Mononuclear cell (primary cell): ENCODE measurements at regions not wholly inside any gene's neighbourhood (a gene's known extent, or its start where the extent isn't known, plus 50 kb on each side); places are given as distances from the start of the nearest gene placed in this dataset.
"Not testable (repeated sequence)": the region's sequence is repeated elsewhere in the genome, so short reads cannot be mapped to it uniquely, and the experiment has no call there.

Experiments
- H3K27me3 ChIP-seq: 2 replicates; pipeline ENCODE4 v1.6.0; 2011; ENCODE audit warnings: low read length, control low read depth; ENCODE audit not compliant: insufficient read depth
- H3K4me1 ChIP-seq: 2 replicates; pipeline ENCODE4 v1.5.1; 2011; ENCODE audit warnings: mild to moderate bottlenecking, low read length, control low read depth; ENCODE audit not compliant: insufficient read depth
- H3K4me3 ChIP-seq: 2 replicates; pipeline ENCODE4 v1.5.1; 2011; ENCODE audit warnings: mild to moderate bottlenecking, low read length, moderate library complexity
- H3K9me3 ChIP-seq: 2 replicates; pipeline ENCODE4 v1.5.1; 2011; ENCODE audit warnings: low read depth, mild to moderate bottlenecking, control low read depth, low read length

DNA sequence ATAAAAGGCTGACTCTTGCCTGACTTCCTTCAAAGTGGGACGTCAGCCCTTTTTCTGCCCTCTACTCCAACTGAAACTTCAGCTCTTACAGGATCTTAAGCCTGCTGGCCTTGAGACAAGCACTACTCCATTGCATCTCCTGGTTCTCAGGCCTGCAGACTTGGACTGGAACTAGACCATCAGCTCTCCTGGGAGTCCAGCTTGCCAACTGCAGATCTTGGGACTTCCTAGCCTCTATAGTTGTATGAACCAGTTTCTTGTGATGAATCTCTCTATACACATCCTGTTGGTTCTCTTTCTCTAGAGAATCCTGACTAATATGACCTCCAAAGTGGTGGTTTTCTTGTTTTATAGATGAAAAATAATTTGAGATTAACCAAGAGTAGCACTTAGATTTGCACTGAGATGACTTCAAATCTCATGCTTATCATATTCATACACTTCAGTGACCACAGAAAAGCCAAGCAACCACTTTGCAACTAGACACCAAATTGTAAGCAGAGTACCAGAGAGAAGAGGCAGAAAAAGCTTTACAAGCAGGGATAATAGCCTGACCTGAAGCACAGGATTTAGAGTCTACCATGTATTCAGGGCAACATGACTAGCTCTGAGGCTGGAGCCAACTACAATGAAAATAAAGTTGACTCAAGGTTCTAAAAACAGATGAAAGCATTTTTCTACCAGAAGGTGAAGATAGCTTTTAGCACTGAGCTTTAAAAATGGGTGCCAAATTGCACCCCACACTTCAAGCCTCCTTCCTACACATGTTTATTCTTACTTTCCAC is 661.3 kb upstream of the USP24 start:
- H3K4me3 ChIP-seq = no peak overlapping the region
- H3K4me1 ChIP-seq = no peaks in the 10 kb centered on the region
- H3K9me3 ChIP-seq = no peaks in the 10 kb centered on the region
- no peaks in the 10 kb centered on the region for H3K27me3 ChIP-seq

DNA sequence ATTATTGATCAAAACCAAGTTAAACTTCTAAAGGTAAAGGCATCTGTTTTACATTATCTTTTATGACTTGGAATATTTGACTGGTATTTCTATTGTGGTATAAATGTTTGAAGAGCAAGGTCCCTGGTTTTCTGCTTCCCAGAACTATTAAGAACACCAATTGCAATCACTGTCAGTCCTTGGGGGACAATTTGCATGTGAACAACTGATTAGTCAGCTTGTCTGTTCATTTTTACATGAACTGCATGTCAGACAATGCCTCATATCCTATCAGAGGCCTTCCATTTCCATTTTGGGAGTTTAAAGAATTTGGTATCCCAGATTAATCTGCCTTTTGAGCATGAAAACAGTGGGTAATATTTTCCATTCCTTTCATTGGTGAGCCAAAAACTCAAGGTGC is 654.9 kb upstream of the USP24 start:
- no peaks in the 10 kb centered on the region for H3K27me3 ChIP-seq
- no peak overlapping the region for H3K4me3 ChIP-seq
- no peaks in the 10 kb centered on the region for H3K9me3 ChIP-seq
- H3K4me1 ChIP-seq = no peaks in the 10 kb centered on the region

DNA sequence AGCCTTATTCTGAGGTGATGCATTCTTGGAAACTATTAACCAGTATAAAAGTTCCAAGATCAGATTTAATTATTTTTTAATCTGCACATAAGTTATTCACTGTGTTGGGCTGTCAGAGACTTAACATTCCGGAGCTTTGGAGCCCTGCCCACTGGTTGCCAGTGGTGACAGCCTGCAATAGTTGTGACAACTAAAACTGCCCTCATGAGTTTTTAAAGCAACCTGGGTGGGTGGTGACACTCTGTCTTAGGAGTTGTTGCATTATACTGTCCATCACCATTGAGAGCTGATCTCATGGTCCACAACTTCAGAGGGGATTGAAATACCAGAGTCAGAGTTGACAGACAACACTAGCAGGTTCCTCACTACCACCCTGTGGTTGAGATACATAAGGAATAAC is 653.9 kb upstream of the USP24 start:
- no peaks in the 10 kb centered on the region for H3K9me3 ChIP-seq
- no peaks in the 10 kb centered on the region for H3K4me1 ChIP-seq
- H3K4me3 ChIP-seq = no peak overlapping the region
- no peaks in the 10 kb centered on the region for H3K27me3 ChIP-seq

DNA sequence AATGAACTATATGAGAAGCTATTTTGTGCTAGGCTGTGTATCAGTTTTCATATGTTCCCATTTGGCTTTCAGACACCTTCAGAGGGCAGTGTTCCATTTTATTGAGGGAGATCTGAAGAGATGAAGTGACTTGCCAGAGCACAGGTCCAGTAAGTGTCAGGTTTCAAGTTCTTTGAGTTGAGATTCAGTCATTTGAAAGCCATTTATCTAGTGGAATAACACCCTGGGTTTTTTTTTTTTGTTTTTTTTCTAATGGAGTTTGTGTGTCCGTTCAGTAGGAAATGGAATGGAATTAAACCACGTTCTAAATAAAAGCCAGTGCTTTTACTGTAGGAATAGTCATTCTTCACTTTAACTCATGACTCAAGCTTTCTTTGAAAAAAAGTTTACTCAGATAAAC is 652.9 kb upstream of the USP24 start:
- Histone ChIP-seq H3K4me3 (no peak overlapping the region), H3K27me3 (no peaks in the 10 kb centered on the region), H3K9me3 (no peaks in the 10 kb centered on the region), H3K4me1 (no peaks in the 10 kb centered on the region)

DNA sequence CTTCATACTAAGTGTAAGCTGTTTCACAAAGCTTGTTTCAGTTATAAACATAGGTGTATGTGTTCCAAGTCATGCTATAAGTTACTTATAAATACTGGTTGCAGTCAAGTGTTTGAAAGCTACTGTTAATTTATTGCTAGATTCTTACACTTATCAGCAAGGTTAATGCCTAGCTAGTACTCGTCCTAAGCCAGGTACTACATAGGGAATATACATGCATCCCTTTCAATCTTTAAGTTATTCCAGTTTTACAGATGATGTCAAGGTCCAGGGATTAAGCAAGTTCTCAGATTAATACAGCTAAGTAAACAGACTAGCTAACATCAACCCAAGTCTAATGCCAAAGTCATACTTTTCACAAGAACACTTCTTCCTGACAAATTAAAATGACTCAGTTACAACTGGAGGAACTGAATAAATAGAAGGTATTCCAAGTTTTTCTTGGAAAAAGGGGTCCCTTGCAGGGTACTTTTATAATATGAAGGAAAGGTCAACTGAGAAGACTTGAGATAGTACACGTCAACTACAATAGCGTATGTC is 652.2 kb upstream of the USP24 start:
- Histone ChIP-seq H3K4me3 (no peak overlapping the region), H3K27me3 (no peaks in the 10 kb centered on the region), H3K4me1 (no peaks in the 10 kb centered on the region), H3K9me3 (no peaks in the 10 kb centered on the region)

DNA sequence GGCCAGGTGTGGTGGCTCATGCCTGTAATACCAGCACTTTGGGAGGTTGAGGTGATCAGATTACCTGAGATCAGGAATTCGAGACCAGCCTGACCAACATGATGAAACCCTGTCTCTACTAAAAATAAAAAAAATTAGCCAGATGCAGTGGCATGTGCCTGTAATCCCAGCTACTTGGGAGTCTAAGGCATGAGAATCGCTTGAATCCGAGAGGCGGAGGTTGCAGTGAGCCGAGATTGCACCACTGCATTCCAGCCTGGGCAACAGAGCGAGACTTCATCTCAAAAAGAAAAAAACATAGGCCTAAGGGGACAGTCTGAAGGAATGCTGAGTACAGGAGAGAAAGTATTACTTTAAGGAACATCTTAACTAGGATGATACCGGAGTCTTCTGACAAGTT is 650.6 kb upstream of the USP24 start:
- H3K4me3 ChIP-seq, H3K27me3 ChIP-seq, H3K4me1 ChIP-seq, H3K9me3 ChIP-seq: not testable (repeated sequence)

DNA sequence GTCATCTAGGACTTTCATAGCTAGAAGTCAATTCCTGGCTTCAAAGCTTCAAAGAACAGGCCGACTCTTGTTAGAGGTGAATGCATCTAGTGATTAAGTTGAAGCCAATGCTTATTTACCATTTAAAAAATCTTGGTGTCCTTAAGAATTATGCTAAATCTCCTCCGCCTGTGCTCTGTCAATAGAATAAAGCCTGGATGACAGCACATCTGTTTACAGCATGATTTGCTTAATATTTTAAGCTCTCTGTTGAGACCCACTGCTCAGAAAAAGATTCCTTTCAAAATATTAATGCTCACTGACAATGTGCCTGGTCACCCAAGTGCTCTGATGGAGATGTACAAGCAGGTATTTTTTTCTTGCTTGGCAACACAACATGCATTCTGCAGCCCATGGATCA is 649.1 kb upstream of the USP24 start:
- no peaks in the 10 kb centered on the region for H3K4me1 ChIP-seq
- H3K27me3 ChIP-seq = no peaks in the 10 kb centered on the region
- no peaks in the 10 kb centered on the region for H3K9me3 ChIP-seq
- no peak overlapping the region for H3K4me3 ChIP-seq

DNA sequence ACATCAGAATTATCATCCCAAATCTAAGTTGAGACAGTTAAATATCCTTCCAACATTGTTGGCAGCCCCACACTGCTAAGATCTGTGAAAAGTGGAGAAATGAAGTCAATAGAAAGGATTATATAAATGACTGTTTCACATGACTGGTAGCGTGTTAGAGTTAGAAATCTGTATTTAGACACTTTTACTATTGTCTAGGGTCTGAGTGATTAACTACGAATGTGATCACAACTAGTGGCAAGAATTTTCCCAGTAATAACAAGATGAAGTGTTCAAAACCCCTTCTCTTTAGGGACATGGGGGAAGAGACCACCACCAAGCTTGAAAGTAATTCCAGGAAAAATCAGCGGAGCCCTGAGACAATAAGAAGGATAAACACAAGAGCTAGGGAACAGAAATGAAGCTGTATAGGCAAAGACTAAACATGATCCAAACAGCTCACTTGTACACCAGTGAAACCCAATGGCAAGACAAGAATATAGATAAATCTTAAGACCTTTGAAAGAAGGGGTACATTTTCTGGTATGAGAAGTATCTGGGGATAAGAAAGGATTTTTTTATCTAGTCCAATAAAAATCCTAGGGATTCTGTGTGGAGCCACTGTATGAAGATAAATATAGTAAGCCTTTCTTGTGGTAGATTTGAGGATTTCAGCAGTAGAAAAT is 646.6 kb upstream of the USP24 start:
- Histone ChIP-seq H3K4me1 (no peaks in the 10 kb centered on the region), H3K4me3 (no peak overlapping the region), H3K9me3 (no peaks in the 10 kb centered on the region), H3K27me3 (no peaks in the 10 kb centered on the region)

DNA sequence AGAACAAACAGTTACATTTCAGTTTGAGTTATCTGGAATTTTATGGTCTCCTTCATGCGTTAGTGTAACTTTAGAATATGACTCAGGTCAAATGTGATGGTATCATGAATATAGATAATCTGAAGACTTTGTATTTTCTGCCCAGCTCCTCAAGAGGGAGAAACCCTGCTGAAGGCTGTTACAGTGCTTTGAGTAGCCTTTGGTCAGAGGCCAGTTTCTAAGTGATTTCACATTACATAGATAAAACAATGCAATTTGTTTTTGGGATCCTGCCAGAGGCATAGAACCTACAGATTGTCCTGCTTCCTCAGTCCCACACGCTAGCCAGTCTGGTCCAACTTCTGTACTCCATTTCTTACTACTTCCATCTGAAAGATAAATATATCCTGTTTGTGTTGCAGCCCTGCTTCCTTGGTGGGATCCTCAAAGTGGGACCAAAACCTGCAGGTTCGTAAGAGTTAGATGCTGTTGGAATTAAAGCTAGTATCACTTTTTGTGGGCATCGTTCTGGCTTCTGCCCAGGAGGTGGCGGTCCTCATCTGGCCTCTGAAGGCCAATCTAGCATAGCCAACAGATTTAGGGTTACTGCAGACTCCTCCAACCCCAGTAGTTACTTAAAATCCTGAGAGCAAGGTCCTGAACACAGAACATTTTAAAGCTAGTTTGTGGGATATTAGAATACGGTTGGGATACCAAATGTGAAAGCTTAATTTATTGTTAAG is 645.8 kb upstream of the USP24 start:
- Histone ChIP-seq H3K27me3 (no peaks in the 10 kb centered on the region), H3K4me1 (no peaks in the 10 kb centered on the region), H3K4me3 (no peak overlapping the region), H3K9me3 (no peaks in the 10 kb centered on the region)

DNA sequence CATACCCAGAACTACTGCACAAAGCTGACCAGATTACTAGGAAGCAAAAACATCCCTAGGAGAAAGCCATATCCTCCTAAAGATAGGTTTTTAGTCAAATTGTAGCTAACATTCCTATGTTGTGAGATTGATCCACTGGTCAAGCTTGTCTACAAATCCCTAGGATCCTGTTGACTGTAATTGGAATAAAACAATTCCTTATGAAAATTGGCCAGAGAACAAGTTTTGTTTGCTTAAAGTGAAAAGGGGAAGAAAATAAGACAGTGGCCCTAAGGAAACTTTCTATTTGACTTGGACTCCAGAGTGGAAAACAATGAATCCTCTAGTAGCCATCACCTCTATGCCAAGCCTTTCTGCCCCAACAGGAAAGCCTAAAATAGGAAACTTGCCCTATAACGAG is 645.2 kb upstream of the USP24 start:
- Histone ChIP-seq H3K4me1 (no peaks in the 10 kb centered on the region), H3K27me3 (no peaks in the 10 kb centered on the region), H3K4me3 (no peak overlapping the region), H3K9me3 (no peaks in the 10 kb centered on the region)

DNA sequence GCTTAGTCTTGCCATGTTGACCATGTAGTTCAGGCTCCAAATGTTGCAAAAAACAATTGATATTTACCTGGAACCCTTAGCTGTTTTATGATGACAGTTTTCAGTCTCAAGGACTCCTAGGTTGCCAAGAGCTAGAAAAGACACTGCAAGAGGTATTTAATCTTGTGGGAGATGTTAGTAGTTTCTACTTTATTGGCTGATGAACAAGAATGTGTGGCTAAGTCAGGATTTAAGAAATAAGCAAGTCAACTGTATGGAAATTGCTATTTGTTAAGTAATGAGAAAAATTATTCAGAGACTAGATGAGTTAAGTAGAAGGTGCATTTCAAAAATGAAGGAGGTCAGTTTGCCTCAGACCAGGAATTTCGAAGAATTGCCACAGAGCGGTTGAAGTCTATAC is 639.7 kb upstream of the USP24 start:
- Histone ChIP-seq H3K4me1 (no peaks in the 10 kb centered on the region), H3K9me3 (no peaks in the 10 kb centered on the region), H3K4me3 (no peak overlapping the region), H3K27me3 (no peaks in the 10 kb centered on the region)

DNA sequence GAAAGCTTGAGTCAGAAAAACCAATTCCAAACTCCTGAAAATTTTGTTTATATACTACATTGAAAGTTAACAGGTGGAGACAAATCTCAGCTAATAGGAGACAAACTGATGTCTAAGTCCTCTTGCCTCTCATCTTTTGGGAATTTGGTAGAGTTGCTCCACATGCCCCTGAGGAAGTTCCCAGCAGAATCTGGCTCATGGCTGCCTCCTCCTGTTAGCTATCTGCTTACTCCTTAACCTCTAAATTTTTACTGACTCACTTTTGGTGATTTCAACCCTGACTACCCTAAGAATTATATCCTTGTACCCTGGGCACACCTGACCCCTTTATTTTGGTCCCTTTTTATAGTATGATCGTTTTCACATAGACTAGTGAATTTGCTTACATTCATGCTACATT is 633.7 kb upstream of the USP24 start:
- H3K9me3 ChIP-seq = no peaks in the 10 kb centered on the region
- H3K4me1 ChIP-seq = no peaks in the 10 kb centered on the region
- H3K27me3 ChIP-seq = no peaks in the 10 kb centered on the region
- no peak overlapping the region for H3K4me3 ChIP-seq

DNA sequence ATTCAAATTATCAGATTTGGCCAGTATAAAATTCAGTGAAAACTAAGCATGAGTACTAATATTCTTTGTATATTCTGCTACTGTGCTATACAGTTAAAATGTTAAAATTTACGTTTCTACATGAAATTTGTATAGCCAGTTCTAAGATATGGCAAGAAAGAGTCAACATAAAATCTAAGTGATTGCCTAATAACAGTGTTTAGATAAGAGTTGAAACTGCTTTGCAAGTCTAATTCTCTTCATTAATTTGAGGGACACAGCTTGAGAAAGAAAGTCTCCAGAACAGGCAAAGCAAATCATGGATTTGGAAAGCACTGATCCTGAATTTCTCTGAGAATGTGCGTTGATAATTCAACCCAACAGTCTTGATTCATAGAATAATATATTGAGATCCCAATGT is 630.9 kb upstream of the USP24 start:
- H3K4me3 ChIP-seq = no peak overlapping the region
- H3K9me3 ChIP-seq = no peaks in the 10 kb centered on the region
- H3K27me3 ChIP-seq = no peaks in the 10 kb centered on the region
- no peaks in the 10 kb centered on the region for H3K4me1 ChIP-seq

DNA sequence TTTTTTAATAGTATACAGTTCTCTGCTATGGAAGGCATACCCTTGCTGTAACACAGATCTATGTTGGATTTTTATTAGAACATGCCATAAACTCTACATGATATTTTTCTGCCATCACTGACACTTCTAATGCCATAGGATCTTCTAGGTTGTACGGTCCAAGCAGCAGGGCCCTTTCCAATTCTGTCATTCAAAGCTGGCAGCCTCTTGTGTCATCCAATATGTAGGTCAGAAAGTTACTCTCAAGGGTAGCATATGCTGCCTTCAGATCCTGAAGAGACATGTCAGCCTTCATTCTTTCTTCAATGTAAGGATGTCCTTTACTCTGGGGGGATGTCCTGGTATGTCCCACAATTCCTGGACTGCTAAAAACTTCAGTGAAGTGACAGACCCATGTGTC is 629.2 kb upstream of the USP24 start:
- Histone ChIP-seq H3K4me3 (no peak overlapping the region), H3K27me3 (no peaks in the 10 kb centered on the region), H3K4me1 (no peaks in the 10 kb centered on the region), H3K9me3 (no peaks in the 10 kb centered on the region)

DNA sequence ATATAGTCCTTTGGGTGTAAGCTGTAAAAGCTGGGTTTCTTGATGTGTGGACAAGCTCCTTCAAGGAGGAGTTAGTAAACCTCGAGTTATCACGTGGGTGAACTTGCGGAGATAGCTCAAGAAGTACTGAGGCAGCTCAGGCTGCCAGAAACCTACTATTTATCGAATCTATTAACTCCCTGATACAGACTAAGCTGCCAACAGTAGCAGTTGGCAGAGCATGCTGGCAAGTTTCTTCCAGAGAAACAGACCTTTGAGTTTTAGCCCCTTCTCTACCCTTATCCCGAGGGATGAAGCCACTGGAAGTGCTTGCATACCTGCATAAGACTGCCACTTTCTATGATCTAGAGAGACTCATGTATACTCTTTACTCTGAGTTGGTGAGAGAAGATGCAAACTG is 624.5 kb upstream of the USP24 start:
- Histone ChIP-seq H3K27me3 (no peaks in the 10 kb centered on the region), H3K4me3 (no peak overlapping the region), H3K4me1 (no peaks in the 10 kb centered on the region), H3K9me3 (no peaks in the 10 kb centered on the region)
